ENCODE measurements at regions not wholly inside any gene's neighbourhood (a gene's known extent, or its start where the extent isn't known, plus 50 kb on each side); places are given as distances from the start of the nearest gene placed in this dataset.

- no peak for TF ChIP-seq CTCF (IDR thresholded peaks at IDR 0.05)
- Histone ChIP-seq H3K27me3 (ENCODE audit: control insufficient read depth, insufficient read depth, low read length) (no peaks in the 10 kb centered on the region), H3K36me3 (ENCODE audit: control insufficient read depth, insufficient read depth, low read length) (no peaks in the 10 kb centered on the region), H3K79me2 (no peaks in the 10 kb centered on the region), H3K4me3 (ENCODE audit: low read depth, low read length) (no peak overlapping the region), H3K4me1 (no peaks in the 10 kb centered on the region), H3K9ac (no peak overlapping the region), H3K27ac (no peak overlapping the region), H3K9me3 (ENCODE audit: control insufficient read depth, low read length) (no peaks in the 10 kb centered on the region), H2AFZ (no peak overlapping the region), H3K4me2 (ENCODE audit: low read length) (no peak overlapping the region)
These were observed 116.8 kb downstream of the MAFB start for GRCh38 chr20:40572251-40572650.

- no peak overlapping the region for H2AFZ ChIP-seq
- H3K4me3 ChIP-seq (ENCODE audit: low read depth, low read length), result no peak overlapping the region
- no peak for TF ChIP-seq CTCF (IDR thresholded peaks at IDR 0.05)
- H3K27ac ChIP-seq, result no peak overlapping the region
- no peaks in the 10 kb centered on the region for H3K79me2 ChIP-seq
- no peaks in the 10 kb centered on the region for H3K27me3 ChIP-seq (ENCODE audit: control insufficient read depth, insufficient read depth, low read length)
- H3K9ac ChIP-seq, result no peak overlapping the region
- H3K4me1 ChIP-seq, result no peaks in the 10 kb centered on the region
- no peaks in the 10 kb centered on the region for H3K9me3 ChIP-seq (ENCODE audit: control insufficient read depth, low read length)
- H3K36me3 ChIP-seq (ENCODE audit: control insufficient read depth, insufficient read depth, low read length), result no peaks in the 10 kb centered on the region
- no peak overlapping the region for H3K4me2 ChIP-seq (ENCODE audit: low read length)
These were observed 117.4 kb downstream of the MAFB start for GRCh38 chr20:40571639-40572038.

- H3K4me3 ChIP-seq (ENCODE audit: low read depth, low read length), result no peak overlapping the region
- no peaks in the 10 kb centered on the region for H3K27me3 ChIP-seq (ENCODE audit: control insufficient read depth, insufficient read depth, low read length)
- no peak overlapping the region for H3K4me2 ChIP-seq (ENCODE audit: low read length)
- H3K36me3 ChIP-seq (ENCODE audit: control insufficient read depth, insufficient read depth, low read length), result no peaks in the 10 kb centered on the region
- H3K9me3 ChIP-seq (ENCODE audit: control insufficient read depth, low read length), result no peaks in the 10 kb centered on the region
- no peaks in the 10 kb centered on the region for H3K79me2 ChIP-seq
- no peaks in the 10 kb centered on the region for H3K4me1 ChIP-seq
- no peak overlapping the region for H3K27ac ChIP-seq
- H3K9ac ChIP-seq, result no peak overlapping the region
- TF ChIP-seq CTCF (IDR thresholded peaks at IDR 0.05), result no peak
- H2AFZ ChIP-seq, result no peak overlapping the region
These were observed 120.8 kb downstream of the MAFB start for GRCh38 chr20:40568200-40568599.

- H3K79me2 ChIP-seq, result no peaks in the 10 kb centered on the region
- no peaks in the 10 kb centered on the region for H3K9me3 ChIP-seq (ENCODE audit: control insufficient read depth, low read length)
- H3K4me3 ChIP-seq (ENCODE audit: low read depth, low read length), result no peak overlapping the region
- no peak overlapping the region for H3K4me2 ChIP-seq (ENCODE audit: low read length)
- H3K27me3 ChIP-seq (ENCODE audit: control insufficient read depth, insufficient read depth, low read length), result no peaks in the 10 kb centered on the region
- H3K27ac ChIP-seq, result no peak overlapping the region
- no peak overlapping the region for H2AFZ ChIP-seq
- no peaks in the 10 kb centered on the region for H3K4me1 ChIP-seq
- no peak for TF ChIP-seq CTCF (IDR thresholded peaks at IDR 0.05)
- no peaks in the 10 kb centered on the region for H3K36me3 ChIP-seq (ENCODE audit: control insufficient read depth, insufficient read depth, low read length)
- no peak overlapping the region for H3K9ac ChIP-seq
These were observed 123.4 kb downstream of the MAFB start for GRCh38 chr20:40565682-40566040.

- Histone ChIP-seq H3K9ac (no peak overlapping the region), H3K36me3 (ENCODE audit: control insufficient read depth, insufficient read depth, low read length) (no peaks in the 10 kb centered on the region), H3K27me3 (ENCODE audit: control insufficient read depth, insufficient read depth, low read length) (no peaks in the 10 kb centered on the region), H3K79me2 (no peaks in the 10 kb centered on the region), H2AFZ (no peak overlapping the region), H3K4me2 (ENCODE audit: low read length) (no peak overlapping the region), H3K4me3 (ENCODE audit: low read depth, low read length) (no peak overlapping the region), H3K27ac (no peak overlapping the region), H3K4me1 (no peaks in the 10 kb centered on the region), H3K9me3 (ENCODE audit: control insufficient read depth, low read length) (no peaks in the 10 kb centered on the region)
- TF ChIP-seq CTCF (IDR thresholded peaks at IDR 0.05), result no peak
These were observed 123.9 kb downstream of the MAFB start for GRCh38 chr20:40565001-40565681.

All from parathyroid adenoma (tissue), 2 donors.